Pancreas (tissue), 10 donors: ENCODE measurements at regions not wholly inside any gene's neighbourhood (a gene's known extent, or its start where the extent isn't known, plus 50 kb on each side); places are given as distances from the start of the nearest gene placed in this dataset.

Experiments
- ATAC-seq, 4 donors: fragments of 200-7000 bp; cut with Tn5 transposase; one replicate each; pipeline versions ENCODE4 v1.8.0 to v1.9.1; 2020; ENCODE audit warnings: mild to moderate bottlenecking in 4 of 4, moderate library complexity in 4 of 4
- DNase-seq, 6 donors: peaks; one replicate each; pipeline ENCODE4 v3.0.0-alpha.2; 2020
- FAIRE-seq: peaks from 2 replicates; lab custom pipeline; 2012; peaks lifted over from hg19 to GRCh38; lab: Jason Lieb, UNC
- H3K27ac ChIP-seq, 4 donors: fragments of 200-600 bp; sonication (generic); 1 replicate in 3 of 4; 2 replicates in 1 of 4; pipeline versions ENCODE4 v1.5.0 to v1.8.0; 2020
- H3K27me3 ChIP-seq, 4 donors: fragments of 200-600 bp; one replicate each; pipeline ENCODE4 v1.8.0; 2021
- H3K36me3 ChIP-seq, 3 donors: fragments of 200-600 bp; sonication (generic) in 1 of 3; one replicate each; pipeline versions ENCODE4 v1.5.0 to v1.8.0; 2020 to 2021
- H3K4me1 ChIP-seq, 3 donors: fragments of 200-600 bp; one replicate each; pipeline ENCODE4 v1.8.0; 2021
- H3K4me3 ChIP-seq, 4 donors: fragments of 200-600 bp; sonication (generic) in 2 of 4; one replicate each; pipeline versions ENCODE4 v1.5.0 to v1.8.0; 2020 to 2021
- H3K9me3 ChIP-seq, 4 donors: fragments of 200-600 bp; one replicate each; pipeline ENCODE4 v1.8.0; 2021
- WGBS, 2 donors: extraction: QIAGEN DNeasy Blood & Tissue Kit; methylation state at CpG; one replicate each; pipeline ENCODE4 v1.1.7; 2013; 5-methylcytosine and 5-hydroxymethylcytosine counted together
- intact Hi-C, 3 donors: fragments of 100-400 bp; cut with DNase I; formaldehyde crosslinking; loops; one replicate each; pipeline versions ENCODE4 v1.11.1 to v1.14.2; 2022
- TF ChIP-seq, protein P1 (sequence below), 4 donors: fragments of 200-600 bp; sonication (generic) in 3 of 4; IDR thresholded peaks; one replicate each; pipeline versions ENCODE4 v1.5.0 to v1.8.0; 2021; ENCODE audit warnings: antibody characterized with exemption in 4 of 4
- donor health status: healthy with polysubstance abuse.
- donor health status: DM: no; HTN: no; CAD: no; lungs with moderate emphysema.
- donor health status: DM: no; HTN: no; CAD: no.
- donor health status: control.
- donor health status: control.
- donor health status: Bipolar disorder and iron deficiency.
- donor health status: DM: yes; HTN: yes; CAD: no.
- donor health status: DM: no; HTN: no; CAD: no.
- donor health status: DM: no; HTN: no; CAD: no.
- donor health status: DM: yes; HTN: yes; CAD: no.

GRCh38 chr13:99661791-99662190 is 160.5 kb downstream of the TM9SF2 start:
- H3K4me1 ChIP-seq, result peaks cover 0 to 5% (median 5%) of the 10 kb centered on the region in 3 donors
- no peak overlapping the region for H3K4me3 ChIP-seq
- 90 to 91% methylated on average over 3 of the region's 3 CpGs for WGBS, 2 donors
- intact Hi-C loops, result no loop called here
- TF ChIP-seq, protein P1, sequence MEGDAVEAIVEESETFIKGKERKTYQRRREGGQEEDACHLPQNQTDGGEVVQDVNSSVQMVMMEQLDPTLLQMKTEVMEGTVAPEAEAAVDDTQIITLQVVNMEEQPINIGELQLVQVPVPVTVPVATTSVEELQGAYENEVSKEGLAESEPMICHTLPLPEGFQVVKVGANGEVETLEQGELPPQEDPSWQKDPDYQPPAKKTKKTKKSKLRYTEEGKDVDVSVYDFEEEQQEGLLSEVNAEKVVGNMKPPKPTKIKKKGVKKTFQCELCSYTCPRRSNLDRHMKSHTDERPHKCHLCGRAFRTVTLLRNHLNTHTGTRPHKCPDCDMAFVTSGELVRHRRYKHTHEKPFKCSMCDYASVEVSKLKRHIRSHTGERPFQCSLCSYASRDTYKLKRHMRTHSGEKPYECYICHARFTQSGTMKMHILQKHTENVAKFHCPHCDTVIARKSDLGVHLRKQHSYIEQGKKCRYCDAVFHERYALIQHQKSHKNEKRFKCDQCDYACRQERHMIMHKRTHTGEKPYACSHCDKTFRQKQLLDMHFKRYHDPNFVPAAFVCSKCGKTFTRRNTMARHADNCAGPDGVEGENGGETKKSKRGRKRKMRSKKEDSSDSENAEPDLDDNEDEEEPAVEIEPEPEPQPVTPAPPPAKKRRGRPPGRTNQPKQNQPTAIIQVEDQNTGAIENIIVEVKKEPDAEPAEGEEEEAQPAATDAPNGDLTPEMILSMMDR (IDR thresholded peaks at IDR 0.05), result no peak
- H3K27ac ChIP-seq, result no peak overlapping the region
- no peaks in the 10 kb centered on the region for H3K9me3 ChIP-seq
- ATAC-seq, result no peak
- no peak for DNase-seq
- FAIRE-seq, result no peak
- no peaks in the 10 kb centered on the region for H3K36me3 ChIP-seq
- no peaks in the 10 kb centered on the region for H3K27me3 ChIP-seq

DNA sequence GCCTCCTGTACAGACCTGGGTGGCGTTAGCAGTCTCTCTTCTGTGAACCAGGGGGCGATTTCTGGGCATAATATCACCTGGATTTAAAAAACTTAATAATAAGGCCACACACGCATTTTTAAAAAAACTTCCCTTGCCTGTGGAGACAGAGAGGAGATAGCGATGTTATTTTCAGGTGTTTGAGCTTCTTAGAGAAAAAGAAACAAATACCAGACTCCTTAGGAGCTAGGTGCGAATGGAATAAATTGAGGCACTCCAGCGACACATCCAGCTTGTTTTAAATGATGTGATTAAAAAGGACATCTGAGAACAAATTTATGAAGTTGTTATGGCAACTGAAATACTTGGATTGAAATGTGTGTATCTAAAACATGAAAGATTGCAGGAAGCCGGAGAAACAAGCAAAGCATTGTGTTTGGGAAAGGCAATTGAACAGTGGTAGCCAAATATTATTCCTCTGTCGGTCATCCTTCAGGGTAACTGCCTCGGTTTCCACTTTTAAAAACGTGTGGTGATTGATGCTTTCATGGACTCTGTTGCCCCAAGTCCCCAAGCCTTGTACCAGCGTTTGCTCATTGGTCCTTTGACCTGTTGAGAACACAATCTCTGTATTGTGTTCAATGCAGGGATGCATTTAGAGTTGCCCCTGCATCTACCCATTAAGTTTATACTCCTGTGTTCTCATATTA is 158.7 kb downstream of the TM9SF2 start:
- Histone ChIP-seq H3K27ac (no peak overlapping the region), H3K9me3 (no peaks in the 10 kb centered on the region), H3K36me3 (no peaks in the 10 kb centered on the region), H3K4me1 (peaks cover 0 to 10% (median 5%) of the 10 kb centered on the region in 3 donors), H3K27me3 (no peaks in the 10 kb centered on the region), H3K4me3 (no peak overlapping the region)
- FAIRE-seq (no peak), DNase-seq (no peak), ATAC-seq (no peak)
- intact Hi-C loops, result no loop called here
- WGBS, 2 donors, result 70 to 78% methylated on average over 11 of the region's 11 CpGs
- TF ChIP-seq, protein P1 (IDR thresholded peaks at IDR 0.05), result no peak

GRCh38 chr13:99659226-99659625 is 158.0 kb downstream of the TM9SF2 start:
- 85 to 89% methylated on average over 3 of the region's 3 CpGs for WGBS, 2 donors
- FAIRE-seq, result no peak

DNA sequence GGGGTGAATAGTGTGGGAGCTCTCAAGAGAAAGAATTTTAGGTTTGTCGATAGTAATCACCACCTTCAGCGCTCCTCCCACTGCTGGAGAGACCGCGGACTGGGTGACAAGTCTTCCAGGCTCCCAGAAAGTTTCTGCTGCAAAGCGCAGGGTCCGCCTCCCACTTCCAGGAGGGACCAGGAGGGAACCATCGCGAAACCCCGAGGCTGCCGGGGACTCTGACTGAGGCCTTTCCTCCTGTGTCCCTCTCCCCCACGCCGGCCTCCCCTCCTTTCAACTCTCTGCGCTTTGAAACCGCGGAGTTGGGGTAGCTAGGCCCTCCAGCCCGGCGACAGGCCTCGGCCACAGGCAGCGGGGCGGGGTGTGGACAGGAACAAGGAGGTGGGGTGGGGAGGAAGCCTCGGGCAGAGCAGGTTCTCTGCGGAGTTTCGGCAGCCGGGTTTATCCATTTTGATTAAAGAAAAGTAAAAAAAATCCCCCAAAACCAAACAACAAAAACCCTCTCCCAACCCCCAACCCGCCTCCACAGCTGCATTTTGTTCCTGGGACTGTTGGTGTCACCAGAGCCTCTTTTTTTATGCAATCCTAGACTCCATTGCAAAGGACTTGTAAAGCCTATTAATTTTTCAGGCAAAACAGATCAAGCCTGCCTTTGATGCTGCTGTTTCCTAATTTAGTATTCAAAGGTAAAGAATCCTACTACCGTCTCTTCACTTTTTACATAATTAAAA is 157.2 kb downstream of the TM9SF2 start:
- DNase-seq (peak in 4 of 6 donors; percentile 15 to 60 (median 52)), FAIRE-seq (no peak), ATAC-seq (peak; percentile 29 to 66 (median 44))
- 63 to 71% methylated on average over 26 of the region's 26 CpGs for WGBS, 2 donors
- Histone ChIP-seq H3K4me1 (peaks cover 0 to 10% (median 5%) of the 10 kb centered on the region in 3 donors), H3K36me3 (no peaks in the 10 kb centered on the region), H3K9me3 (no peaks in the 10 kb centered on the region), H3K27me3 (no peaks in the 10 kb centered on the region), H3K4me3 (peak overlapping the region in 2 of 4 donors; percentile 30 to 31), H3K27ac (peak overlapping the region in 3 of 4 donors; percentile 4 to 28 (median 5))
- intact Hi-C loops, result no loop called here
- TF ChIP-seq, protein P1 (IDR thresholded peaks at IDR 0.05), result no peak

More at GRCh38 chr13:99659226-99659625, 158.0 kb downstream of the TM9SF2 start:
- H3K4me3 ChIP-seq, result no peak overlapping the region
- no peaks in the 10 kb centered on the region for H3K9me3 ChIP-seq
- intact Hi-C loops, result no loop called here
- peaks cover 0 to 10% (median 5%) of the 10 kb centered on the region in 3 donors for H3K4me1 ChIP-seq
- H3K27ac ChIP-seq, result no peak overlapping the region
- no peaks in the 10 kb centered on the region for H3K27me3 ChIP-seq
- TF ChIP-seq, protein P1 (IDR thresholded peaks at IDR 0.05), result no peak
- H3K36me3 ChIP-seq, result no peaks in the 10 kb centered on the region
- no peak for ATAC-seq
- DNase-seq, result no peak
